ENCODE measurements at regions not wholly inside any gene's neighbourhood (a gene's known extent, or its start where the extent isn't known, plus 50 kb on each side); places are given as distances from the start of the nearest gene placed in this dataset.

DNA sequence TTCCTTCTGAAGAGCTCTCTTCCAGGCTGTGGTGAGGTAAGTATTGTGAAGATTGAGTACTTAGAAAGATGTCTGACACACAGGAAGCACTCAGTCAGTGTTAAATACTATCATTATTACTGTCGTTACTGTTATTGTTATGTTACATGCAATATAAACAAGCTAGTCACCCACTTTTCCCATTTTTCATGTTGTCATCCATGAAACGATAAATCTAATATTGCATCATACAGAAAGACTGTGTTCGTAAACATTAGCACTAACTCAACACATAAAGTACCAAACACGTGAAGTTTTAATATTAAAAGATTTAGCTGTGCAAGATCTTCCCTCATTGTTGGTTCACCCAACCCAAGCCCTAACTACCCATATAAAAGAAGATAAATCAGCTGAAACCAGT lies 109.2 kb upstream of the NRSN1 start:
- TF ChIP-seq EP300 (IDR thresholded peaks at IDR 0.05) (no peak), POLR2A (IDR thresholded peaks at IDR 0.05) (no peak)
- TF ChIP-seq, protein P1, sequence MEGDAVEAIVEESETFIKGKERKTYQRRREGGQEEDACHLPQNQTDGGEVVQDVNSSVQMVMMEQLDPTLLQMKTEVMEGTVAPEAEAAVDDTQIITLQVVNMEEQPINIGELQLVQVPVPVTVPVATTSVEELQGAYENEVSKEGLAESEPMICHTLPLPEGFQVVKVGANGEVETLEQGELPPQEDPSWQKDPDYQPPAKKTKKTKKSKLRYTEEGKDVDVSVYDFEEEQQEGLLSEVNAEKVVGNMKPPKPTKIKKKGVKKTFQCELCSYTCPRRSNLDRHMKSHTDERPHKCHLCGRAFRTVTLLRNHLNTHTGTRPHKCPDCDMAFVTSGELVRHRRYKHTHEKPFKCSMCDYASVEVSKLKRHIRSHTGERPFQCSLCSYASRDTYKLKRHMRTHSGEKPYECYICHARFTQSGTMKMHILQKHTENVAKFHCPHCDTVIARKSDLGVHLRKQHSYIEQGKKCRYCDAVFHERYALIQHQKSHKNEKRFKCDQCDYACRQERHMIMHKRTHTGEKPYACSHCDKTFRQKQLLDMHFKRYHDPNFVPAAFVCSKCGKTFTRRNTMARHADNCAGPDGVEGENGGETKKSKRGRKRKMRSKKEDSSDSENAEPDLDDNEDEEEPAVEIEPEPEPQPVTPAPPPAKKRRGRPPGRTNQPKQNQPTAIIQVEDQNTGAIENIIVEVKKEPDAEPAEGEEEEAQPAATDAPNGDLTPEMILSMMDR (IDR thresholded peaks at IDR 0.05) = no peak
- no peaks in the 10 kb centered on the region for H3K27me3 ChIP-seq
- H3K4me3 ChIP-seq = no peak overlapping the region
- no peak for DNase-seq (ENCODE audit: low spot score in 2 of 2)
- H3K4me1 ChIP-seq = no peaks in the 10 kb centered on the region
- 88 to 90% methylated on average over 4 of the region's 4 CpGs for WGBS, 2 donors
- no peak overlapping the region for H3K27ac ChIP-seq
- H3K36me3 ChIP-seq = no peaks in the 10 kb centered on the region
- no peaks in the 10 kb centered on the region for H3K9me3 ChIP-seq

GRCh38 chr6:24019393-24019792 lies 106.6 kb upstream of the NRSN1 start:
- H3K9me3 ChIP-seq = no peaks in the 10 kb centered on the region
- no peak for DNase-seq (ENCODE audit: low spot score in 2 of 2)
- H3K36me3 ChIP-seq = no peaks in the 10 kb centered on the region
- no peak overlapping the region for H3K27ac ChIP-seq
- no peaks in the 10 kb centered on the region for H3K27me3 ChIP-seq
- TF ChIP-seq, protein P1 (IDR thresholded peaks at IDR 0.05) = no peak
- TF ChIP-seq EP300 (IDR thresholded peaks at IDR 0.05) (no peak), POLR2A (IDR thresholded peaks at IDR 0.05) (no peak)
- no peak overlapping the region for H3K4me3 ChIP-seq
- no peaks in the 10 kb centered on the region for H3K4me1 ChIP-seq

GRCh38 chr6:24019830-24020229 lies 106.2 kb upstream of the NRSN1 start:
- no peaks in the 10 kb centered on the region for H3K27me3 ChIP-seq
- H3K27ac ChIP-seq = no peak overlapping the region
- no peaks in the 10 kb centered on the region for H3K36me3 ChIP-seq
- no peak overlapping the region for H3K4me3 ChIP-seq
- DNase-seq (ENCODE audit: low spot score in 2 of 2) = no peak
- TF ChIP-seq, protein P1 (IDR thresholded peaks at IDR 0.05) = no peak
- TF ChIP-seq POLR2A (IDR thresholded peaks at IDR 0.05) = no peak
- TF ChIP-seq EP300 (IDR thresholded peaks at IDR 0.05) = no peak
- H3K4me1 ChIP-seq = no peaks in the 10 kb centered on the region
- WGBS, 2 donors = 72 to 74% methylated on average over 5 of the region's 5 CpGs
- no peaks in the 10 kb centered on the region for H3K9me3 ChIP-seq

- WGBS, 2 donors = 47 to 55% methylated on average over 1 of the region's 1 CpG
- Histone ChIP-seq H3K27me3 (no peaks in the 10 kb centered on the region), H3K36me3 (no peaks in the 10 kb centered on the region), H3K9me3 (peaks cover 0 to 6% (median 0%) of the 10 kb centered on the region in 4 donors), H3K27ac (no peak overlapping the region), H3K4me3 (no peak overlapping the region), H3K4me1 (no peaks in the 10 kb centered on the region)
- TF ChIP-seq POLR2A (IDR thresholded peaks at IDR 0.05) (no peak), EP300 (IDR thresholded peaks at IDR 0.05) (no peak)
- TF ChIP-seq, protein P1 (IDR thresholded peaks at IDR 0.05) = no peak
- DNase-seq (ENCODE audit: low spot score in 2 of 2) = no peak
Observed at GRCh38 chr6:24026050-24026449, 100.0 kb upstream of the NRSN1 start.

DNA sequence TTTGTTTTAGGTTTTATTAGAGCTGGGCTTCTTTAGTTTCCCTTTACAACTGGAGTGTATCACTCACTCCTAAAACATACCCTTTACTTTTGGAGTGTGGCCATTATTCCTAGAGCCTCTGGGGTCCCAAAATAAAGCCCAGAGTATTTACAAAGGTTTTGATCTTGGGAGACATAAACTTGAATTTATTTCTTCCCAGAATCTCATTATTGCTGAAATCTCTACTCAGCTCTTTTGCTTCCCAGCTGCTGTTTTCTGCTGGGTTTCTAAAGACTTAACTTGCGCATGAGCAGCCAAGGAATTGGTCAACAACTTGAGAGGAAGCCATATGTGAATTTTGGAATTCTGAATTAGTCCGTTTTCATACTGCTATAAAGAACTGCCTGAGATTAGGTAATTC lies 94.5 kb upstream of the NRSN1 start:
- Histone ChIP-seq H3K4me3 (no peak overlapping the region), H3K4me1 (no peaks in the 10 kb centered on the region)

More for the DNA sequence above, 94.5 kb upstream of the NRSN1 start:
- DNase-seq (ENCODE audit: low spot score in 2 of 2) = no peak
- Histone ChIP-seq H3K27me3 (no peaks in the 10 kb centered on the region), H3K9me3 (peaks cover 0 to 12% (median 0%) of the 10 kb centered on the region in 4 donors), H3K36me3 (no peaks in the 10 kb centered on the region), H3K27ac (no peak overlapping the region)
- no peak for TF ChIP-seq EP300 (IDR thresholded peaks at IDR 0.05)
- TF ChIP-seq, protein P1 (IDR thresholded peaks at IDR 0.05) = no peak
- TF ChIP-seq POLR2A (IDR thresholded peaks at IDR 0.05) = no peak
- WGBS, 2 donors = 60 to 76% methylated on average over 2 of the region's 2 CpGs

Data from tibial nerve (tissue), 4 donors.